ENCODE measurements at regions not wholly inside any gene's neighbourhood (a gene's known extent, or its start where the extent isn't known, plus 50 kb on each side); places are given as distances from the start of the nearest gene placed in this dataset.
A peak's percentile ranks its signal among the peaks of the same experiment; 100 is the strongest.
"Not testable (repeated sequence)": the region's sequence is repeated elsewhere in the genome, so short reads cannot be mapped to it uniquely, and the experiment has no call there.

DNA sequence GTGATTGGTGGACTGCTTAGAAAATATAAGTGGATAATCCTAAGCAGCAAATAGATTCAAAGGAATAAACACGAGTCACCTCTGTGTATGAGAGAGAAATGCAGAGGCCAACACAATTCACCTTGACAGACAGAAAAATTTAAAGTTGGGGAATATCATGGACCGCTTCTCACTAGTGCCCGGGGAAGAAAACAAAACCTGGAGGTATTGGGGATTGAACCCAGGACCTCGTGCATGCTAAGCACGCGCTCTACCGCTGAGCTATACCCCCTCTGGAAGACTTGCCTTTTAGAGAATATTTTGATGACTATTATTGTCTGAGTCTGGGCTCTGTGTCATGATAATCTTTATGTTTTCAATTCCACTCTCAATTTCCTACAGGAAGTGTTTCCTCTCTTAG lies 111.9 kb downstream of the TRIM27 start:
- Mint-ChIP-seq H3K27me3 (ENCODE audit: low read depth) (peaks cover 88% of the 10 kb centered on the region), H3K36me3 (ENCODE audit: low read depth) (peaks cover 9% of the 10 kb centered on the region), H3K4me3 (no peak overlapping the region), H3K4me1 (ENCODE audit: low read depth) (peaks cover 28% of the 10 kb centered on the region), H3K27ac (no peak overlapping the region), H3K9me3 (ENCODE audit: insufficient read depth) (peaks cover 13% of the 10 kb centered on the region)
- no peak for DNase-seq
- ChIA-PET POLR2A (no interaction called here), CTCF (interaction anchor here (1.0 to 1.4 kb wide), 2 partner anchors 26 to 84 kb away, joined by 3 to 6 read pairs; no protein-coding TSS in a partner anchor)
- ATAC-seq = no peak

DNA sequence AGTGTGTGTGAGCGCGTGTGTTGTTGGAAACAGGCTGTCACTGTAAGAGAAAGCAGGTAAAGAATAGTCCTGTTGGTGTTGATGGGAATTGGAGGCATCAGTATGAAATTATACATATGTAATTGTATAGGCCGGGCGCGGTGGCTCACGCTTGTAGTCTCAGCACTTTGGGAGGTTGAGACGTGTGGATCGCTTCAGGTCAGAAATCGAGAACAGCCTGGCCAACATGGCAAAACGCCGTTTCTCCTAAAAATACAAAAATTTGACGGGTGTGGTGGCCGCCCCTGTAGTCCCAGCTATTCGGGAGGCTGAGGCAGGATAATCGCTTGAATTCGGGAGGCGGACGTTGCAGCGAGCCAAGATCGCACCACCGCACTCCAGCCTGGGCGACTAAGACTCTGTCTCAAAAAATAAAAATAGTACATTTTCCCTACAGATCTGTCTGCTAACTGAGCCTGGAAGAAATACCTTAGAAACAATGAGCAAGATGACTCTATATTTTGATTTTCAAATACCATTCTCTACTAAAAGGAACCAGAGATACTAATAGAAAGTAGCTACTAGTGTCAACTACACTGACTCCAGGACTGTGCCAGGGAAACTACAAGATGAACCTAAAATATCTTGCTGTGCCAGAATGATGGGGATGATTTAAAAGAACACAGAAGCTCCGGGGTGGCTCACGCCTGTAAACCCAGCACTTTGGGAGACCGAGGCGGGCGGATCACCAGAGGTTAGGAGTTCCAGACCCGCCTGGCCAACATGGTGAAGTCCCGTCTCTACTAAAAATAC lies 110.8 kb downstream of the TRIM27 start:
- DNase-seq = no peak
- H3K36me3 Mint-ChIP-seq (ENCODE audit: low read depth) = peaks cover 12% of the 10 kb centered on the region
- CTCF ChIA-PET = no interaction called here
- H3K27me3 Mint-ChIP-seq (ENCODE audit: low read depth) = peaks cover 90% of the 10 kb centered on the region
- no peak for ATAC-seq
- no peak overlapping the region for H3K4me3 Mint-ChIP-seq
- peaks cover 34% of the 10 kb centered on the region for H3K4me1 Mint-ChIP-seq (ENCODE audit: low read depth)
- POLR2A ChIA-PET = no interaction called here
- peaks cover 13% of the 10 kb centered on the region for H3K9me3 Mint-ChIP-seq (ENCODE audit: insufficient read depth)
- no peak overlapping the region for H3K27ac Mint-ChIP-seq

DNA sequence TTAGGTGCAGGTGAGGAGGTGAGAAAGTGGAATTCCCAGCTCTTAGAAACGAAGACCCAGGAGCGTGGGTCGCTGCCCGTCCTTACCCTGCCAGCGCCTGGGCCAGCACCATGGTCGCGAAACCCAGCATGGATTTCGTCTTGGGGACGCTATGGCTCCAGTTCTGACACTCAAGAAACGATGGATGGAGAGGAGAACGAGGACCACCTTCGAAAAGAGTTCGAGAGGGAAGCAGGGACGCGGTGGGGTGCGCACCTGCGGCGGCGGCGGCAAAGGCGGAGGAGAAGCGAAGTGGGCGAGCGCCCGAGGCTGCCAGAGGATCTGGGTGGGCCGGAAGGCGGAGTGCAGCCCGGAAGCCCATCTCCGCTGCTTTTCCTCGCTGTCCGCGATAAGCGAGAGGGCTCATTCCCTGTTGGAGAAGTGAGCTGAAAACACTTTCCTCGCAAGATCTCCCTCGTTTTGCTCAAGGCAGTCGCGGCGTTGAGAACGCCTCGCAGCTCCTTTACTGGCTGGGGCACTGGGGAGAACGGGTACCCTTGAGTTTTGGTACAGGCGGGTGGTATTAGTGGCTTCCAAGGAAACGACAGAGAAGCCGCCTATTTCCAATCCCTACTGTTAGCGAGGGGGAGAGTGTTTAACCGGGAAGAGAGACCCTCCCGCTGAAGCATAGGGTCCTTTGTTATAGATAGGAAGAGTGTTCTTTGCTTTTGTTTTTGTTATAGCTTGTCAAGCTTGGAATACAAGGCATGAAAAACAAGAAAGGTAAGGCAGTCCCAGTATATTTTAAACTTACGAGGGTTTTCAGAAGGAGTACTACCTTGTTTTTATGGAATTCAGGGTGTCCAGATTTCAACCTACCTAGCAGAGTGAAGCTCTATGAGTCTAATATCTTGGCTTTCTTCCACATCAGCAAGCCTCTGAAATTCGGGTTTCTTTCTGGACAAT lies 109.5 kb downstream of the TRIM27 start:
- DNase-seq (no peak), ATAC-seq (no peak)
- Mint-ChIP-seq H3K4me3 (peak overlapping the region; percentile 54), H3K4me1 (ENCODE audit: low read depth) (peaks cover 34% of the 10 kb centered on the region), H3K27me3 (ENCODE audit: low read depth) (peaks cover 88% of the 10 kb centered on the region), H3K9me3 (ENCODE audit: insufficient read depth) (peaks cover 9% of the 10 kb centered on the region), H3K27ac (no peak overlapping the region), H3K36me3 (ENCODE audit: low read depth) (peaks cover 12% of the 10 kb centered on the region)
- ChIA-PET POLR2A (interaction anchor here (0.6 kb wide), 1 partner anchor 40 kb away, joined by 3 read pairs; no protein-coding TSS in a partner anchor), CTCF (no interaction called here)

DNA sequence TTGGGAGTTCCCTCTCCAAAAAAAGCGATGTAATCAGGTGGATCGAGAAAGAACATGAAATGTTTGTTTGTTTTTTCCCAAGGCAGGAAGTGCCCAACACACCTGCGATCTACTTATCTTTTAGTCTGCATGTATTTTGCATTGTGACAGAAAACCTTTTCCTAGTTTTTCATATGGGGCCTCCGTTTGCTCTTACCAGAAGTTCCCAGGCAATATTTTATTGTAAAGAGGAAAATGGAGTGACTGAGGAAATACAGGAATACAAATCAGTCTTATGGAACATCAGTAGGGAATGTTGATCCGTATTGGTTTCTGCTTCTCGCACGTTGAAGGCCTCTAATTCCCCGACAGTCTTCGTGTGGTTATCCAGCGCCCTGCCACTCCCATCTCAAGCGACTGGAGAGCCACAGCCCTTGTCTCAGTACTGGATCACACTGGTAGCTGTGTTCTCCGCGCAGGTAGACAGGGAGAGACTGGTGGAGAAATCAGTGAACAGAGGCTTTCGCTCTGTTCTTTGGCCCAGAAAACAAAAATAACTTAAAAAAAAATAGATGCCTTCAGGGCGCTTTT lies 107.4 kb downstream of the TRIM27 start:
- H3K36me3 Mint-ChIP-seq (ENCODE audit: low read depth) = peaks cover 9% of the 10 kb centered on the region
- peaks cover 4% of the 10 kb centered on the region for H3K9me3 Mint-ChIP-seq (ENCODE audit: insufficient read depth)
- H3K4me3 Mint-ChIP-seq = no peak overlapping the region
- no peak overlapping the region for H3K27ac Mint-ChIP-seq
- POLR2A ChIA-PET = no interaction called here
- CTCF ChIA-PET = no interaction called here
- H3K27me3 Mint-ChIP-seq (ENCODE audit: low read depth) = peaks cover 71% of the 10 kb centered on the region
- ATAC-seq = no peak
- no peak for DNase-seq
- peaks cover 23% of the 10 kb centered on the region for H3K4me1 Mint-ChIP-seq (ENCODE audit: low read depth)

DNA sequence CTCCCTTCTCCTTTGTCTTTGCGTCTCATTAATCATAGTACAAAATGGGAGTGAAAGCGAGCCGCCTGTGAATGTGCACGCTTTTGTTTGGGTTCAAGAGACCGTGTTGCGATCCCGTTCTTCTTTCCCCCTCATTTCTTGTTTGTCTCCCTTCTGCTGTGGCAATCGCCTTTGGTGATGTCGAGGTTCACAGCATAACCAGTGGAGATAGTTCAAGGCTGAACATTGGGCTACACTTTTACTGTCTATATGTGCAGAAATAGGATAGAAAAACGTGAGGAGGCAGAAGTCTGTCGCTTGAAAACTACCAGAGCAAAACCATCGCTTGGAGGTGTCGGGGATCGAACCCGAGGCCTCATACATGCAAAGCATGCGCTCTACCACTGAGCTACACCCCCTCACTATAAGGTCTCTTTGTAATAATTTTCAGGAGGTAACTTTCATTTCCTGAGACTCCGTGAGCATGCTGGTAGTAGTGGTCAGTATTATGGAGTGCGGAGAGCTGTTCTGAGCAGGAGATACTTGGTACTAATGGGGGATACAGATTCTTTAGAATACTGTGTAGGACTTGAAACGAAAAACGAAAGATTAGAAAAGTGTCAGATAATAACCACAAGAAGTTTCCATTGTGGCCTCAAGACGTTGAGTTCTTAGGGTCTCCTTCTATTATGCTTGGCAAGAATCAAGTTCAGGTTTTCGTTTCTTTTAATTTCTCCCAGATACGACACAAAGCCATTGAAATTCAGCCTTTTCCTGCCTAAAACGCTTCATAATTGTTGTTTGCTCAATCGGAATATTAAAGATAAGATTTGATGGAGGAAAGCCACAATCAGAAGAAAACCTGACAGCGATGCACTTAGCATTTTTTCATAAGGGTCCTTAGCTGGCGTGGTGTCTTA lies 106.6 kb downstream of the TRIM27 start:
- H3K4me1 Mint-ChIP-seq (ENCODE audit: low read depth) = peaks cover 23% of the 10 kb centered on the region
- ATAC-seq = no peak
- H3K9me3 Mint-ChIP-seq (ENCODE audit: insufficient read depth) = peaks cover 4% of the 10 kb centered on the region
- H3K4me3 Mint-ChIP-seq = peak overlapping the region; percentile 16
- CTCF ChIA-PET = interaction anchor here (0.7 kb wide), 1 partner anchor 20 kb away, joined by 3 read pairs; no protein-coding TSS in a partner anchor
- POLR2A ChIA-PET = interaction anchor here (0.7 to 1.0 kb wide), 2 partner anchors 22 to 278 kb away, joined by 3 read pairs; no protein-coding TSS in a partner anchor
- no peak overlapping the region for H3K27ac Mint-ChIP-seq
- H3K36me3 Mint-ChIP-seq (ENCODE audit: low read depth) = peaks cover 9% of the 10 kb centered on the region
- H3K27me3 Mint-ChIP-seq (ENCODE audit: low read depth) = peaks cover 67% of the 10 kb centered on the region
- no peak for DNase-seq

DNA sequence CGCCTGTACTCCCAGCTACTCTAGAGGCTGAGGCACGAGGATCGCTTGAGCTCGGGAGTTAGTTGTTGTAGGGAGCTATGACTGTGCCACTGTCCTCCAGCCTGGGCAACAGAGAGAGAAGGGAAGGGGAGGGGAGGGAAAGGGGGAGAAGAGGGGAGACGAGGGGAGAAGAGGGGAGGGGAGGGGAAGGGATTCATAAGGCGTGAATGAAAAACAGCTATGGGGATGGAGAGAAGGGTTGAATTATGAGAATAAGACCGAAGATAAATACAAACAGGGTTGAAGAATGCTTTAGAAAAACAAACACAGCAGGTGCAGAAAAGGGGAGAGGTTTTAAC lies 106.0 kb downstream of the TRIM27 start:
- Mint-ChIP-seq H3K4me3 (no peak overlapping the region), H3K9me3 (ENCODE audit: insufficient read depth) (peaks cover 4% of the 10 kb centered on the region), H3K36me3 (ENCODE audit: low read depth) (peaks cover 6% of the 10 kb centered on the region), H3K27ac (no peak overlapping the region), H3K4me1 (ENCODE audit: low read depth) (peaks cover 23% of the 10 kb centered on the region), H3K27me3 (ENCODE audit: low read depth) (peaks cover 61% of the 10 kb centered on the region)
- ATAC-seq = no peak
- ChIA-PET POLR2A (interaction anchor here (0.7 to 1.0 kb wide), 2 partner anchors 23 to 278 kb away, joined by 3 read pairs; no protein-coding TSS in a partner anchor), CTCF (interaction anchor here (0.7 kb wide), 1 partner anchor 20 kb away, joined by 3 read pairs; no protein-coding TSS in a partner anchor)
- no peak for DNase-seq

DNA sequence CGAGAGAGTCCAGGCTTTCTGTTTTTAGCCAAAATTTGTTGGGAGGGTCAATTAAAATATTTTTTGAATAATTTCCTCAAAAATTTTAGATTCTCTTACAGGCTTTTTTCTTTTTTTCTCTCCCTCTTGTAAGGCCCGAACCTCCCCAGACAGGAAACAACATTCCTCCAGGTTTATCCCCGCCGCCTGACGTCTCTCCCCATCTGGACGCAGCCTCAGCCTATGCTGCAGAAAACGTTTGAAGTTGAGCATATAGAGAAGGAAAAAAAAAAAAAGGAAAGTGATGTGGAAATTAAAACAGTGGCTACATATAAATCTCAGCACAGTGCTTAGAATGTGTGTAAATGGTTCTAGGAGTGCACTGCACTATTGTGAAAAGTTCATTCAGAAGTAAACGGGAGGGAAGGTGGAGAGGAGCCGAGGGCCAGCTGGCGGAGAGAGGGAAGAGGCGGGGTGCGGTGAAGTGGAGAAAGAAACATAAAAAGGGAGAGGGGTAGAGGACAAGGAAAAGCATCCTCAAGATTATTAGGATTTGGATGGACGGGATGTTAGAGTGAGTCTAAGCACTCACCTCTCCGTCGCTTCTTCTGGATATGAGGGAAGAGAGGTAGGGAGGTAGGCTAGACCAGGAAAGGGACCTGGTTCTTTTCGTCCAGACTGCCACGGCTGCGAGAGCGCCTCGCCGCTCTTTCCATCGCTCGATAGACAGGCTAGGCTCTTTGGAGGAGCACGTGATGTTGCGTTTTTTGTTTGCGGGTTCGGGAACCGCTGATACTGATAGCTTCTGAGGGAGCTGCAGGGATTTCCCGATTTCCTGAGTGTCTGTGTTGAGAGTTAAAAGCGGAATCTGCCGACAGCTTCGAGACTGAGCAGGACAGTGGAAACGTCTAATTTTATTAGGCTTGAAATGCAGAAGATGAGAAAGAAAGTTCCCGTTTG lies 98.7 kb downstream of the TRIM27 start:
- Mint-ChIP-seq H3K4me3 (peak overlapping the region; percentile 23), H3K27me3 (ENCODE audit: low read depth) (peaks cover 52% of the 10 kb centered on the region), H3K9me3 (ENCODE audit: insufficient read depth) (no peaks in the 10 kb centered on the region), H3K4me1 (ENCODE audit: low read depth) (peaks cover 8% of the 10 kb centered on the region), H3K27ac (no peak overlapping the region), H3K36me3 (ENCODE audit: low read depth) (peaks cover 6% of the 10 kb centered on the region)
- ATAC-seq (no peak), DNase-seq (no peak)
- CTCF ChIA-PET = interaction anchor here (1.8 kb wide), 1 partner anchor 13 kb away, joined by 8 read pairs; no protein-coding TSS in a partner anchor
- POLR2A ChIA-PET = no interaction called here

DNA sequence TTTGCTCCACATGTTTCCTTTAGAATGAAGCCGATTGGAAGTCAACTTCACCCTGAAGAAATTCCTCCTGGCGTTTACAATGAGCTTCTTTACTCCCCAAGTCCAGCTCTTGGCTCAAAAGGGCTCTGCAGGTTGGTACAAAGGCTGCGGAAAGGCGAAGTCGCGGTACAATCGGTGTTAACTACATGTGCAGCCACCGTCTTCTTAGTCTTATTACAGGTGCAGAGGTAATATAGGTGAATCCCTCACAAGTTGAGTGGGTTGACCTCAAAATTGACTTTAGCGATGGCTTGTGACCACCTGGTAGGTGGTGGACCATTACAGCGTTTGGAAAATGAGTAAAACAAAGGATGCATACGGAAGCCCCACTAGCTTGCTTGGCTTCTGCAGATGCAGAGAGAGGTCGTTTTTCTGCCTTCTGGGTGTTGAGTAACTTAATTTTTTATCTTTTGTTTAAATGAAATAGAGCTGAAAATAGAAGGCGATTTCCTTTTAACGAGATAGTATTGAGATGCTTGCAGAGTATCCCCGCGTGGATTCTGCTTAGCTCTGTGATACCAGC lies 98.0 kb downstream of the TRIM27 start:
- Mint-ChIP-seq H3K36me3 (ENCODE audit: low read depth) (peaks cover 6% of the 10 kb centered on the region), H3K27ac (no peak overlapping the region), H3K27me3 (ENCODE audit: low read depth) (peaks cover 56% of the 10 kb centered on the region), H3K4me1 (ENCODE audit: low read depth) (peaks cover 8% of the 10 kb centered on the region), H3K4me3 (no peak overlapping the region), H3K9me3 (ENCODE audit: insufficient read depth) (no peaks in the 10 kb centered on the region)
- DNase-seq (no peak), ATAC-seq (no peak)
- CTCF ChIA-PET = interaction anchor here (0.5 to 1.8 kb wide), 2 partner anchors 12 to 56 kb away, joined by 3 to 8 read pairs; no protein-coding TSS in a partner anchor
- POLR2A ChIA-PET = no interaction called here

DNA sequence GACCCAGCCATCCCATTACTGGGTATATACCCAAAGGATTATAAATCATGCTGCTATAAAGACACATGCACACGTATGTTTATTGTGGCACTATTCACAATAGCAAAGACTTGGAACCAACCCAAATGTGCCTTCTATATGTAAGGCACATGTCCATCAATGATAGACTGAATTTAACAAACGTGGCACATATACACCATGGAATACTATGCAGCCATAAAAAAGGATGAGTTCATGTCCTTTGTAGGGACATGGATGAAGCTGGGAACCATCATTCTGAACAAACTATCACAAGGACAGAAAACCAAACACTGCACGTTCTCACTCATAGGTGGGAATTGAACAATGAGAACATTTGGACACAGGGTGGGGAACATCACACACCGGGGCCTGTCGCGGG lies 92.1 kb downstream of the TRIM27 start:
- ATAC-seq; CTCF ChIA-PET; DNase-seq; H3K4me3 Mint-ChIP-seq; H3K27ac Mint-ChIP-seq; H3K9me3 Mint-ChIP-seq (ENCODE audit: insufficient read depth); H3K36me3 Mint-ChIP-seq (ENCODE audit: low read depth); H3K4me1 Mint-ChIP-seq (ENCODE audit: low read depth); POLR2A ChIA-PET: not testable (repeated sequence)
- H3K27me3 Mint-ChIP-seq (ENCODE audit: low read depth) = peaks cover 45% of the 10 kb centered on the region

DNA sequence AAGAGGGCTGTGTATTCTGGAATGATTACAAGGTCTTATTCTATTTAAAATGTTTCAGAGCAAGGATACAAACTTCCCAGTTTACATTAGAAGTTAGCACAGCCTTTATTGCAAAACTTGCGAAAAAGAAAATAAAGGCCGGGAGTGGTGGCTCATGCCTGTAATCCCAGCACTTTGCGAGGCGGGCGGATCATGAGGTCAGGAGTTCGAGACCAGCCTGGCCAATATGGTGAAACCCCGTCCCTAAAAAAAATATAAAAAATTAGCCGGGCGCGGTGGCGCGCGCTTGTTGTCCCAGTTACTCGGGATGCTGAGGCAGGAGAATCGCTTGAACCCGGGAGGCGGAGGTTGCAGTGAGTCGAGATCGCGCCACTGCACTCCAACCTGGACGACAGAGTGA lies 87.1 kb downstream of the TRIM27 start:
- H3K36me3 Mint-ChIP-seq (ENCODE audit: low read depth); H3K27ac Mint-ChIP-seq; DNase-seq; H3K9me3 Mint-ChIP-seq (ENCODE audit: insufficient read depth); H3K4me3 Mint-ChIP-seq; ATAC-seq: not testable (repeated sequence)
- ChIA-PET POLR2A (interaction anchor here (1.5 to 2.9 kb wide), 2 partner anchors 29 to 86 kb away, joined by 8 to 21 read pairs; partner anchors contain the start of gene TRIM27), CTCF (interaction anchor here (0.6 to 8.0 kb wide), 30 partner anchors 11 to 752 kb away, joined by 3 to 165 read pairs (median 6); partner anchors contain the start of gene TRIM27)
- Mint-ChIP-seq H3K27me3 (ENCODE audit: low read depth) (peaks cover 29% of the 10 kb centered on the region), H3K4me1 (ENCODE audit: low read depth) (peaks cover 24% of the 10 kb centered on the region)

Data from activated CD8-positive, alpha-beta T cell treated with anti-CD3 and anti-CD28 coated beads, Interleukin-2, amount 10 ng/mL, durations not matched to agents 7 days and 5 days (primary cell).